ENCODE measurements at regions not wholly inside any gene's neighbourhood (a gene's known extent, or its start where the extent isn't known, plus 50 kb on each side); places are given as distances from the start of the nearest gene placed in this dataset.

GRCh38 chr12:73274976-73275375, 1002.8 kb downstream of the TRHDE start:
- intact Hi-C loops (cut with micrococcal nuclease), result no loop called here
- no peak overlapping the region for H3K27ac ChIP-seq (ENCODE audit: low read length)
- no peaks in the 10 kb centered on the region for H3K27me3 Mint-ChIP-seq (ENCODE audit: low read depth in 2 of 2)
- no peaks in the 10 kb centered on the region for H3K9me3 ChIP-seq (ENCODE audit: control insufficient read depth, insufficient read depth, low read length)
- H3K36me3 ChIP-seq (ENCODE audit: control insufficient read depth, insufficient read depth, low read length), result no peaks in the 10 kb centered on the region
- no peaks in the 10 kb centered on the region for H3K4me1 ChIP-seq (ENCODE audit: control insufficient read depth, insufficient read depth, low read length)
- H3K27me3 ChIP-seq (ENCODE audit: control insufficient read depth, insufficient read depth, low read length), result no peaks in the 10 kb centered on the region
- ATAC-seq (no peak), DNase-seq (no peak)
- WGBS (ENCODE audit: insufficient coverage), result 75% methylated on average over 2 of the region's 3 CpGs
- H3K4me1 Mint-ChIP-seq, result no peaks in the 10 kb centered on the region
- no peak overlapping the region for H3K27ac Mint-ChIP-seq
- TF ChIP-seq, protein P1, sequence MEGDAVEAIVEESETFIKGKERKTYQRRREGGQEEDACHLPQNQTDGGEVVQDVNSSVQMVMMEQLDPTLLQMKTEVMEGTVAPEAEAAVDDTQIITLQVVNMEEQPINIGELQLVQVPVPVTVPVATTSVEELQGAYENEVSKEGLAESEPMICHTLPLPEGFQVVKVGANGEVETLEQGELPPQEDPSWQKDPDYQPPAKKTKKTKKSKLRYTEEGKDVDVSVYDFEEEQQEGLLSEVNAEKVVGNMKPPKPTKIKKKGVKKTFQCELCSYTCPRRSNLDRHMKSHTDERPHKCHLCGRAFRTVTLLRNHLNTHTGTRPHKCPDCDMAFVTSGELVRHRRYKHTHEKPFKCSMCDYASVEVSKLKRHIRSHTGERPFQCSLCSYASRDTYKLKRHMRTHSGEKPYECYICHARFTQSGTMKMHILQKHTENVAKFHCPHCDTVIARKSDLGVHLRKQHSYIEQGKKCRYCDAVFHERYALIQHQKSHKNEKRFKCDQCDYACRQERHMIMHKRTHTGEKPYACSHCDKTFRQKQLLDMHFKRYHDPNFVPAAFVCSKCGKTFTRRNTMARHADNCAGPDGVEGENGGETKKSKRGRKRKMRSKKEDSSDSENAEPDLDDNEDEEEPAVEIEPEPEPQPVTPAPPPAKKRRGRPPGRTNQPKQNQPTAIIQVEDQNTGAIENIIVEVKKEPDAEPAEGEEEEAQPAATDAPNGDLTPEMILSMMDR (IDR thresholded peaks at IDR 0.05), result no peak
- H3K36me3 Mint-ChIP-seq, result peaks cover 16% of the 10 kb centered on the region
- H3K4me3 Mint-ChIP-seq, result no peak overlapping the region
- H3K4me3 ChIP-seq (ENCODE audit: low read length), result no peak overlapping the region
- peaks cover 14 to 15% of the 10 kb centered on the region in 2 donors for H3K9me3 Mint-ChIP-seq

GRCh38 chr12:73277971-73278370, 1005.8 kb downstream of the TRHDE start:
- H3K27me3 ChIP-seq (ENCODE audit: control insufficient read depth, insufficient read depth, low read length), result no peaks in the 10 kb centered on the region
- intact Hi-C loops (cut with micrococcal nuclease), result no loop called here
- Mint-ChIP-seq H3K27me3 (ENCODE audit: low read depth in 2 of 2) (no peaks in the 10 kb centered on the region), H3K4me3 (no peak overlapping the region), H3K4me1 (no peaks in the 10 kb centered on the region), H3K27ac (no peak overlapping the region), H3K9me3 (peaks cover 10 to 13% of the 10 kb centered on the region in 2 donors), H3K36me3 (peaks cover 8% of the 10 kb centered on the region)
- no peak overlapping the region for H3K4me3 ChIP-seq (ENCODE audit: low read length)
- DNase-seq (no peak), ATAC-seq (no peak)
- H3K36me3 ChIP-seq (ENCODE audit: control insufficient read depth, insufficient read depth, low read length), result no peaks in the 10 kb centered on the region
- H3K27ac ChIP-seq (ENCODE audit: low read length), result no peak overlapping the region
- TF ChIP-seq, protein P1 (IDR thresholded peaks at IDR 0.05), result no peak
- H3K9me3 ChIP-seq (ENCODE audit: control insufficient read depth, insufficient read depth, low read length), result no peaks in the 10 kb centered on the region
- H3K4me1 ChIP-seq (ENCODE audit: control insufficient read depth, insufficient read depth, low read length), result no peaks in the 10 kb centered on the region

DNA sequence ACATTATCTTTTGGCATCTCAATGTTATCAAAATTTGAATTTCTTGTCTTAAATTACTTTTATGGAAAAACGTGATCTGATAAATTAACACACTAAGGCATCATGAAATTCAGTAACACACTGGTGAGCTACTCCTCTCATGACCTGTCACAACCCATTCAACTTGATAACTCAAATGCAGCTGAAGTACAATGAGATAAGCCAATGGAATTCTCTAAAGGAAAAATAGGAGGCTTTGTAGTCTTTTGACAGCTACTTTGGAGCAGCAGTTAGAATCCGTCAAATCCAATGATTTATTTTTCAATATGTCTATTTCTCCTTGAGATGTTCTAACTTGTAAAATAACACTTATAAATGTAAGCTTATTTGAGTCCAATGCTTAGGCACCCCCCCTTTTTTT, 1029.4 kb downstream of the TRHDE start:
- Histone ChIP-seq H3K4me3 (ENCODE audit: low read length) (no peak overlapping the region), H3K27me3 (ENCODE audit: control insufficient read depth, insufficient read depth, low read length) (no peaks in the 10 kb centered on the region), H3K36me3 (ENCODE audit: control insufficient read depth, insufficient read depth, low read length) (no peaks in the 10 kb centered on the region), H3K4me1 (ENCODE audit: control insufficient read depth, insufficient read depth, low read length) (no peaks in the 10 kb centered on the region), H3K9me3 (ENCODE audit: control insufficient read depth, insufficient read depth, low read length) (no peaks in the 10 kb centered on the region), H3K27ac (ENCODE audit: low read length) (no peak overlapping the region)
- Mint-ChIP-seq H3K4me1 (no peaks in the 10 kb centered on the region), H3K27me3 (ENCODE audit: low read depth in 2 of 2) (no peaks in the 10 kb centered on the region), H3K36me3 (peaks cover 9% of the 10 kb centered on the region), H3K9me3 (peaks cover 6 to 17% of the 10 kb centered on the region in 2 donors), H3K27ac (no peak overlapping the region), H3K4me3 (no peak overlapping the region)
- DNase-seq (no peak), ATAC-seq (no peak)
- intact Hi-C loops (cut with micrococcal nuclease), result no loop called here
- TF ChIP-seq, protein P1 (IDR thresholded peaks at IDR 0.05), result no peak
- 88% methylated on average over 1 of the region's 2 CpGs for WGBS (ENCODE audit: insufficient coverage)

DNA sequence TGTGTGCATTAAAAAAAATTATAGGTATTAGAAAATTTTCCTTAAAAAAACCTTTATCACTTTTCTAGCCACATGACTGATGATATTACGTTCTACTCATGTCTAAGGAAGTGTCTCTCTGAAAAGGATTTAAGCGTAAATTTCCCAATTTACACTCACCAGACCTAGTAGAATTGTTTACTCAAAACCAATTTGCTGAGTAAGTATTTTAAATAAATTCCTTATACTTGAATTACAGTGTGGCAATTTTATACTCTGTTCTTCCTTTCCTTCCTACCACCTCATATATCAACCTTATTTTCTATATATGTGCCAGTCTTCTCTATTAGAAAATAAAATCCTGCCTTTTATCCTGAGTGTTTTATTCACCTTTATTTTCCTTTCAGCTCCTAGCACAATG, 1035.1 kb downstream of the TRHDE start:
- no CpG with 5 or more reads among the region's 2 CpGs for WGBS (ENCODE audit: insufficient coverage)
- Histone ChIP-seq H3K9me3 (ENCODE audit: control insufficient read depth, insufficient read depth, low read length) (no peaks in the 10 kb centered on the region), H3K27me3 (ENCODE audit: control insufficient read depth, insufficient read depth, low read length) (no peaks in the 10 kb centered on the region), H3K27ac (ENCODE audit: low read length) (no peak overlapping the region), H3K4me3 (ENCODE audit: low read length) (no peak overlapping the region), H3K36me3 (ENCODE audit: control insufficient read depth, insufficient read depth, low read length) (no peaks in the 10 kb centered on the region), H3K4me1 (ENCODE audit: control insufficient read depth, insufficient read depth, low read length) (no peaks in the 10 kb centered on the region)
- TF ChIP-seq, protein P1 (IDR thresholded peaks at IDR 0.05), result no peak
- Mint-ChIP-seq H3K27ac (no peak overlapping the region), H3K36me3 (peaks cover 12% of the 10 kb centered on the region), H3K27me3 (ENCODE audit: low read depth in 2 of 2) (no peaks in the 10 kb centered on the region), H3K9me3 (peaks cover 11% of the 10 kb centered on the region in 2 donors), H3K4me1 (no peaks in the 10 kb centered on the region), H3K4me3 (no peak overlapping the region)
- no peak for DNase-seq
- ATAC-seq, result no peak
- intact Hi-C loops (cut with micrococcal nuclease), result no loop called here

All from natural killer cell (primary cell).